ENCODE measurements at regions not wholly inside any gene's neighbourhood (a gene's known extent, or its start where the extent isn't known, plus 50 kb on each side); places are given as distances from the start of the nearest gene placed in this dataset.
"Not testable (repeated sequence)": the region's sequence is repeated elsewhere in the genome, so short reads cannot be mapped to it uniquely, and the experiment has no call there.

DNA sequence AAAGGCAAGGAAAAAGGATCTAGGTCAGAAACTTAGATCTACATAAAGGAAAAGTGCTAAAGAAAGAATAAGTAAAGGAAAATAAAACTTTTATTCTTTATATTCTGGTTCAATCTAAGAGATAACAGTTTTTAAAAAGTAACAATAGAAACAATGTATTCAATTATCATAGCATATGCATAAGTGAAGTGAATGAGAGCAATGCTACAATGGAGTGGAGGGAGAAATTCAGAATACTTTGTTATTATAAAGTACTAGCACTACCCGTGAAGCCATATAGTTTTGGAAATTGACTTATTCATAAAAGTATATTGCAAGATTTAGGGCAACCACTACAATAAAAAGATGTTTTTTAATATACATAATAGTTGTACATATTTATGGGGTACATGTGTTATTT lies 586.0 kb upstream of the MDGA2 start:
- H3K4me3 ChIP-seq (replicated peaks; ENCODE audit: low read depth, low read length): no peak overlapping the region

DNA sequence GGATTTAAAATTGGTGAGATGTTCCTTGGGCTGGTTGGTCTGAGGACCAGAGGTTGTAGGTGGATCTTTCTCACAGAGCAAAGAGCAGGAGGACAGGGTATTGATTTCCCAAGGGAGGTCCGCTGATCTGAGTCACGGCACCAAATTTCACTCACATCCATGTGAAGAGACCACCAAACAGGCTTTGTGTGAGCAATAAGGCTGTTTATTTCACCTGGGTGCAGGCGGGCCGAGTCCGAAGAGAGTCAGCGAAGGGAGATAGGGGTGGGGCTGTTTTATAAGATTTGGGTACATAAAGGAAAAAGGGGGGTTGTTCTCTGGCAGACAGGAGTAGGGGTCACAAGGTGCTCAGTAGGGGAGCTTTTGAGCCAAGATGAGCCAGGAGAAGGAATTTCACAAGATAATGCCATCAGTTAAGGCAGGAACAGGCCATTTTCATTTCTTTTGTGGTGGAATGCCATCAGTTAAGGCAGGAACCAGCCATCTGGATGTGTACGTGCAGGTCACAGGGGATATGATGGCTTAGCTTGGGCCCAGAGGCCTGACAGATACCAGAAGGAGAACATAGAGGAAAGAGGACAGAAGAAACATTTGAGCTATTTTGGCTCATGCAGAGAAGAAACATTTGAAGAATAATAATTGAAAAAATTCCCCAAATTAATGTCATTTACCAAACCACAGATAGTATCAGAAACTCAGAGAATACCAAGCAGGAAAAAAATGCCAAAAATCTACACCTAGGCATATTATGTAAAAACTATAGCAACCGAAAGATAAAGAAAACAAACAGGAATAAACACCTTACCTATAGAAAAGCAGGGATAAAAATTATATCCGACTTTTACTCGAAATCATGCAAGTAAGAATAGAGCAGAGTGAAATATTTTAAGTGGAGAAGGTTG lies 585.2 kb upstream of the MDGA2 start:
- not testable (repeated sequence) for DNase-seq (ENCODE audit: extremely low read depth, low read depth); H3K4me3 ChIP-seq (replicated peaks; ENCODE audit: low read depth, low read length)

More for the DNA sequence above, 586.0 kb upstream of the MDGA2 start:
- no peak for DNase-seq (ENCODE audit: extremely low read depth, low read depth)
- TF ChIP-seq, protein P1, sequence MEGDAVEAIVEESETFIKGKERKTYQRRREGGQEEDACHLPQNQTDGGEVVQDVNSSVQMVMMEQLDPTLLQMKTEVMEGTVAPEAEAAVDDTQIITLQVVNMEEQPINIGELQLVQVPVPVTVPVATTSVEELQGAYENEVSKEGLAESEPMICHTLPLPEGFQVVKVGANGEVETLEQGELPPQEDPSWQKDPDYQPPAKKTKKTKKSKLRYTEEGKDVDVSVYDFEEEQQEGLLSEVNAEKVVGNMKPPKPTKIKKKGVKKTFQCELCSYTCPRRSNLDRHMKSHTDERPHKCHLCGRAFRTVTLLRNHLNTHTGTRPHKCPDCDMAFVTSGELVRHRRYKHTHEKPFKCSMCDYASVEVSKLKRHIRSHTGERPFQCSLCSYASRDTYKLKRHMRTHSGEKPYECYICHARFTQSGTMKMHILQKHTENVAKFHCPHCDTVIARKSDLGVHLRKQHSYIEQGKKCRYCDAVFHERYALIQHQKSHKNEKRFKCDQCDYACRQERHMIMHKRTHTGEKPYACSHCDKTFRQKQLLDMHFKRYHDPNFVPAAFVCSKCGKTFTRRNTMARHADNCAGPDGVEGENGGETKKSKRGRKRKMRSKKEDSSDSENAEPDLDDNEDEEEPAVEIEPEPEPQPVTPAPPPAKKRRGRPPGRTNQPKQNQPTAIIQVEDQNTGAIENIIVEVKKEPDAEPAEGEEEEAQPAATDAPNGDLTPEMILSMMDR (IDR thresholded peaks at IDR 0.05; ENCODE audit: low read depth, low read length, missing control alignments): no peak

DNA sequence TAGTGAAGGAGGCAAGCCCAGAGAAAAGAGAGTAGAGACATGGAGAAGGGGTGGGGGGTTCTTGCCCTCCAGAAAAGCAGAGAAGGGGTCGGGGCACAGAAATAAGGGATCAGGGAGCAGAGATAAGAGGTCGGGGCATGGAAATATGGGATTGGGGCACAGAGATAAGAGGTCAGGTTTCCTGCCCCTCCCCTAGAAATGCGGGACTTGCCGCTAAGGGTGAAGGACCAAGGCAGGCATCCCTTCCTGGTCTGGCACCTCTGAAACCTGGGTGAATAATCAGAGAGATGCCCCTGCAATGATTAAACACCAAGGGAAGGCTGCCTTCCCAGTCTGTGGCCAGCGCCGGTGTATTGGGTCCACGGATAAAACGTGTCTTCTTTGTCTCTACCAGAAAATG lies 584.5 kb upstream of the MDGA2 start:
- not testable (repeated sequence) for H3K4me3 ChIP-seq (replicated peaks; ENCODE audit: low read depth, low read length)

DNA sequence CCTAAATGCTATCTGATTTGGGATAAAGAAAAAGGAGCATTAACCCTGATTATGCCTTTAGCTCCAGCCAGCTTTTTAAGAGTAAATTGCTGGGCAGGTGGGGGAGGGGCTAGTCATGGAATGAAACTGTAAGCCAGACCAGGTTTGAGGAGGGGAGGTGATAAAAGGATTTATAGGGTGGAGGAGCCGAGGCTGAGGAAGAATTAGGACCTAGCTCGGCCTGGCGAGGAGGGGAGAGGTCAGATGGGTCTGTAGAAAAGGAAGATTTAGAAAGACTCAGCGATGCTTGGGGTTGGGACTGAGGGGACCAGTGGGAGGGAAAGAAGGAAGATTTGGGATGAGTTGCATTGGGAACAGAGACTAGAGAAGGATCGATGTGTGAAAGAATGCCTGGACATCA lies 583.8 kb upstream of the MDGA2 start:
- DNase-seq (ENCODE audit: extremely low read depth, low read depth); H3K4me3 ChIP-seq (replicated peaks; ENCODE audit: low read depth, low read length): not testable (repeated sequence)

More for the DNA sequence above, 584.5 kb upstream of the MDGA2 start:
- not testable (repeated sequence) for DNase-seq (ENCODE audit: extremely low read depth, low read depth)

DNA sequence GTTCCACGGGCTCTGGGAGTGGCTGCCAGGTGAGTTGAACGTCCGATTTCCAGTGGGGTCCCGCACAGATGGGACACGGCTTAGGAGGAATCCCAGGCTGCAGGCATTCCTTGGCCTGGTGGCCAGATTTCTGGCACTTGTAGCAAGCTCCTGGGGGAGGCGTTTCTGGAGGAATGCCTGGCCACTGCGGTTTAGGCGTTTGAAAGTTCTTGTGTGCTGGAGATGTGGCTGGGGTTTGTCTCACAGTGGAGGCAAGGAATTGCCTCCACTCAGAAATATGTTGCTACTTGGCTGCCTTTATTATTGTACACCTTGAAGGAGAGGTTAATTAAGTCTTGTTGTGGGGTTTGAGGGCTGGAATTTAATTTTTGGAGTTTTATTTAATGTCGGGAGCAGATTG lies 583.3 kb upstream of the MDGA2 start:
- DNase-seq (ENCODE audit: extremely low read depth, low read depth); H3K4me3 ChIP-seq (replicated peaks; ENCODE audit: low read depth, low read length): not testable (repeated sequence)

DNA sequence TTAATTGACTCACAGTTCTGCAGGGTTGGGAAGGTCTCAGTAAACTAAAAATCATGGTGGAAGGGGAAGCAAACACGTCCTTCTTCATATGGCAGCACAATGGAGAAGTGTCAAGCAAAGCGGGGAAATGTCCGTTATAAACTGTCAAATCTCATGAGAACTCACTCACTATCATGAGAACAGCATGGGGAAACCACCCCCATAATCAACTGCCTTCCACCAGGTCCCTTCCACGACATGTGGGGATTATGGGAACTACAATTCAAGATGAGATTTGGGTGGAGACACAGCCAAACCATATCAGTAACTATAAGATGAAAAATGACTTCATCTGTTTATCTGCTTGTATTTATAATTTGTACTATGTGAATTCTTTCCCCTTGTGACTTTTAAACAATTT lies 577.6 kb upstream of the MDGA2 start:
- DNase-seq (ENCODE audit: extremely low read depth, low read depth): no peak
- H3K4me3 ChIP-seq (replicated peaks; ENCODE audit: low read depth, low read length): no peak overlapping the region
- TF ChIP-seq, protein P1 (IDR thresholded peaks at IDR 0.05; ENCODE audit: low read depth, low read length, missing control alignments): no peak

DNA sequence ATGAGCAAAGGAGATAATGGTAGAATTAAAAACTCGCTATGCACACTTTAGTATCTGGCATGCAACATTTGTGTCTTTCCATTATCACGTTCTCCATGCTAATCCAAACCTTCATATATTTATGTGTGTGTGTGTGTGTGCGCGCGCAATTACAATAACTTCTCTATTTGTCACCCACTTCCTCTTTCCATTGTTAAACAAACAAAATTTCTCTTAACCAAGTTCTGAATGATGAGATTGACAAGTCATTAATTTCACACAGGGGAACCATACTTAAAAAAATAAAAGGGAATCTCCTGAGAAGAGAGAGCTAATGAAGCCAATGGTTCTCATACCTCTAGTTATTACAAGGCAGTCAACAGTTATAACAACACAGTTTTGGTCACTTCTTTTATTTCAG lies 575.9 kb upstream of the MDGA2 start:
- TF ChIP-seq, protein P1 (IDR thresholded peaks at IDR 0.05; ENCODE audit: low read depth, low read length, missing control alignments): no peak
- H3K4me3 ChIP-seq (replicated peaks; ENCODE audit: low read depth, low read length): no peak overlapping the region
- DNase-seq (ENCODE audit: extremely low read depth, low read depth): no peak

DNA sequence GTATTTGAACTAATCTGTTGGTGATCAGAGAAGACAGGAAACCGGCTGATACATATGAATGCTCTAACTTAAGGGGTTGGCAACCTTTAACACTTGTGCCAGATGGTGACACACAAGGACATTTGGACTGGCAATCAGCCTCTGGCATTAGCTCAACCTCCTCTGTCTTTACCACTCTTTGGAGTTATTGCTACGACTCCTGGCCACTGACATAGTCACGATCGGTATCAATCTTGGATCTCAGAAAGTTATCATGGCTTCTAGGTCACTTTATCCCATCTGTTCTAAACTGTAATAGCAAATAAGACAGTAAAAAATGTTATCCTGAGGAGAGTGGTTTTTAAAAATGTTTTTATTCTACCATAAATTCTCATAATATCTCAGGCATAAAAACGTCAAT lies 575.2 kb upstream of the MDGA2 start:
- H3K4me3 ChIP-seq (replicated peaks; ENCODE audit: low read depth, low read length): no peak overlapping the region
- no peak for DNase-seq (ENCODE audit: extremely low read depth, low read depth)
- TF ChIP-seq, protein P1 (IDR thresholded peaks at IDR 0.05; ENCODE audit: low read depth, low read length, missing control alignments): no peak

DNA sequence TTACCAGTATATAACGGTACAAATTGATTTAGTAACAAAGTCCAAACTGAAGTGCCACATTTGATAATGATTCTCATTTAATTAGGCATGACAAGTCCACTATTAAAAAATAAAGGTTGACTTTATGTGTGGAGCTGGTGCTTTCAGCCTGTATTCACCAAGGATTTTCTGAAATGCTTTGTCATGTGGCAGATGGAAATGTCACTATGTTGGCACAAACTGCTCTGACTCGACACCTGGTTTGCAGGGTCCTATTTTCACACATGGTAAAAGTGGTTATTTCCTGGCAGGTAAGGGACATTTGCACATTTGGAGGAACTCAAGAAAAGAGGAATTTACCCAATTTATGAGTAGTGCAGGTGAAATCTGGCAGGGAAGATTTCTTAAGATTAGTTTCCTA lies 572.6 kb upstream of the MDGA2 start:
- TF ChIP-seq, protein P1 (IDR thresholded peaks at IDR 0.05; ENCODE audit: low read depth, low read length, missing control alignments): no peak
- DNase-seq (ENCODE audit: extremely low read depth, low read depth): no peak
- H3K4me3 ChIP-seq (replicated peaks; ENCODE audit: low read depth, low read length): no peak overlapping the region
